ENCODE measurements at regions not wholly inside any gene's neighbourhood (a gene's known extent, or its start where the extent isn't known, plus 50 kb on each side); places are given as distances from the start of the nearest gene placed in this dataset.

DNA sequence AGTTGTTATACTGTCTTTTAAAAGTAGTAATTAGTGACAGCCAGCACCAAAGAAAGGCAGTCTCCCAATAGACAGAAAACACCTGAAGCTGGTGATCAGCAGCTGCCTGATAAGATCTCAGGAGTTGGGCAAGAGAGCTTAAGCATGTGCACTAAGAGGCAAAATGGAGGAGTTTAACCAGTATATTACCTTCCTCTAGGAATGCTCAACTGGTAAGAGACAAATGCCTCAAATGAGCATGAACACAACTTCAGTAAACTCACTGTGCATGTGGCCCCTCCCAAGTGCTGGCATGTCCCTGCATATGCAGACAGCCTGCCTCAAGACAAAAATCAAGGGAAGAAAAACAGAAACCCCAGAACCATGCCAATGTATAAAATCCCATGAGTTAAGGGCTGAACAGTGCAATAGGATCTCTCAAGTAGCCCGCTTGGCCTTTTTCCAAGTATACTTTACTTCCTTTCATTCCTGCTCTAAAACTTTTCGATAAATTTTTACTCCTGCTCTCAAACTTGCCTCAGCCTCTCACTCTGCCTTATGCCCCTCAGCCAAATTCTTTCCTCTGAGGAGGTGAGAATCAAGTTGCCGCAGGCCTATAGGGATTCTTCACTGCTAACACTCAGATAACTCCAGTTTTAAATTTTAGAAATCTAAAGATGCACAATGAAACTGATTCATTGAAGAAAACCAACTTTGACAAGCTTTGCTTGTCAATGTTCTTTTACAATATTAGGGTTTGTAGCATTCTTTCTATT, 724.8 kb upstream of the RIOK2 start:
- in situ Hi-C loops (cut with HindIII; ENCODE audit: low pct_unique_long_range_greater_than_20kb, low sequenced_read_pairs): no loop called here
- DNase-seq (ENCODE audit: low read depth, low spot score): no peak

DNA sequence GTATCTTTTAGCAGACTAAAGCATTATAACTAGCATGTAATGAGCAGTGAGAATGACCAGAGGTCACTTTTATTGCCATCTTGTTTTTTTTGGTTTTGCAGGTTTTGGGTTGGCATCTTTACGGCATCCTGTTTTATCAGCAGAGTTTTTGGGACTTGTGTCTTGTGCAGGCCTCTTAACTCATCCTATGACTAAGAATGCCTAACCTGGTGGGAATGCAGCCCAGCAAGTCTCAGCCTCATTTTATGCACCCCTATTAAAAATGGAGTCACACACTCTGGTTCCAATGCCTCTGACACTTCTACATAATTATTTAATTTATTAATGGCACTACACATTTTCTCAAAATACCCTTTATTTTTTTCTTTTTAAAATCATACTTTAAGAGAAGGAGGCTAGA, 726.5 kb upstream of the RIOK2 start:
- in situ Hi-C loops (cut with HindIII; ENCODE audit: low pct_unique_long_range_greater_than_20kb, low sequenced_read_pairs): no loop called here
- DNase-seq (ENCODE audit: low read depth, low spot score): no peak

DNA sequence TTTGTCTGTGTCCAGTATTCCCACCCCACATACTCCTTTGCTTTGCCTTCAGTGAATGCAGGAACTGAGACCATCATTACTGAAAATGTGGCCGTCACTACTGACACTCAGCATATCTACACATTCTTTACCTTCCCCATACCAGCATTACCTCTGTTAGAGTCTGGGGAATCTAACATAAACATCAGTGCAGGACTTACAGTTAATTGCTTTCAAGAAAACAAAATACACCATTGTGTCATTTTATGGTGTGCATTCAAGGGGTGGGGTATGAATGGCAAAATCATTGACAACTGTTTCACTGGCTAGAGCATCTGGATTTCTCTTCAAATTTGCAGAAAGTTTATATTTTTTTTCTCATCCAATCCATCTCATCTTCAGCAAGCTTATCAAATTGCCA, 731.4 kb upstream of the RIOK2 start:
- in situ Hi-C loops (cut with HindIII; ENCODE audit: low pct_unique_long_range_greater_than_20kb, low sequenced_read_pairs): no loop called here
- no peak for DNase-seq (ENCODE audit: low read depth, low spot score)

DNA sequence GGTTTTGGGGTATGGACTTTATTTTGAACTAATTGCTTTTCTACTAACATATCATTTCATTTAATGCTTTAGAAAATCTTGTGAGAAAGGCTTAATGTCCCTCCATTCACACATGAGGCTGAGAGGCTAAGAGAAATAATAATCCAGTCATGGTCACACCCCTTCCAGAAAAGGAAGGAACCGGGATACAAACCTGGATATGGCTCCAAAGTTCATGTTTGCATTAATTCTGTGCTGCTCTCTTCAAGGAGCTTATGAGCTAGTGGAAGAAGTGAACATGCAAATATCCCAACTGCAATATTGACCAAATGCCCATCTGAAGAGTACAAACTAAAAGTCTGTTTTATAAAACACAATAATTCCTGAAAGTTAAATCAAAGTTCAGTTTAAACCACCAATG, 732.1 kb upstream of the RIOK2 start:
- in situ Hi-C loops (cut with HindIII; ENCODE audit: low pct_unique_long_range_greater_than_20kb, low sequenced_read_pairs): no loop called here
- DNase-seq (ENCODE audit: low read depth, low spot score): no peak

DNA sequence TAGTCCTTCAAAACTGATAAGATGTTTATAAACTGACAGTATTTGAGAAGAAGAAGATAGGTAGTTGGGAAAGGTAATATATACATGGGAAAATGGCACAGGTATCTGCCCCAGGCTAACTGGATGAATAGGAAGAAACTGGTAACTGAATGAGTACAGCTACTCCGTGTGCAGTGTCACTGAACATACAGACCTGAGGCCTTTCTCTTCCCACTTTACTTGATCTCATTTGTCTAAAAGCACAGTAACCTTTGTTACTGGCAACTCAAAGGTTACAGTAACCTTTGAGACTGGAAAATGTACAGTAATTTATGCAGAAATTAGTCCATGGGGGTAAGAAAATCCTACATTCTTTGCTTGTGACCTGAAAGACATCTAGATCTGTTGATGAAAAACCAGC, 735.0 kb upstream of the RIOK2 start:
- in situ Hi-C loops (cut with HindIII; ENCODE audit: low pct_unique_long_range_greater_than_20kb, low sequenced_read_pairs): no loop called here

DNA sequence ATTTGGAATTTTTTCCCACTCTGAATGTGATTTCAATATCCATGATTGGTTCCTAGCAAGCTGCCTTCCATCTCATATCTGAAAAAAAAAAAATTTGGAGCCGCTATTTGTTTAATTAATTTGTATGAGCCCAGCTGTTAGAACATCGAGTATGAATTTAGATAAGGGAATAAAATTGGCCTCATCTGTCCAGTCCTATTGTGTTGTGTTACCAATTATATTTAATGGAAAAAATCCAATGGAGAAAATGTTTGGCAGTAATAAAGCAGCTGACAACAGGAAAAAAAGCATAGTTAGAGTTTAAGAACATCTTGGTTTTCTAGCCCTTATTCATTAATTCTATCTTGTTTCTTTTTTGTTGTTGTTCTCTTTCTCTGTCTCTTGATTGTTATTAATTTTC, 735.6 kb upstream of the RIOK2 start:
- in situ Hi-C loops (cut with HindIII; ENCODE audit: low pct_unique_long_range_greater_than_20kb, low sequenced_read_pairs): no loop called here
- no peak for DNase-seq (ENCODE audit: low read depth, low spot score)

More for the DNA sequence above, 735.0 kb upstream of the RIOK2 start:
- DNase-seq (ENCODE audit: low read depth, low spot score): no peak

DNA sequence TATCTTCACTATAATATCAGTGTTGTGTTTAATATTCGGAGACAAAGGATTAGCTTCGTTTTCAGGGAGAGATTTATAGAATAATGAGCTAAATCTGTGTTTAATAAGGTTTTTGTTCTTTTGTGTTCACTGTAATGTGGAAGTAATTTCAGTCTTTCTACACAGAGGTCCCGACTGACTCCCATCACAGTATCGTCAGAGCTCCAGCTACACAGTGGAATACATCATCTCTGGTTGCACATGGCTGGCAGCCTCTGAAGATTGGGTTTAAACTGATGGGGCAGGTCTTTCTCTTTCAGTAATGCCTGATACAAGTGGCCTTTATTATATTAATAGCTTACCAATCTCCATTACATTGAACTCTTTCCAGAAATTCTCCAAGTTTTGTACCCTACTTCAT, 736.7 kb upstream of the RIOK2 start:
- no peak for DNase-seq (ENCODE audit: low read depth, low spot score)
- in situ Hi-C loops (cut with HindIII; ENCODE audit: low pct_unique_long_range_greater_than_20kb, low sequenced_read_pairs): no loop called here

DNA sequence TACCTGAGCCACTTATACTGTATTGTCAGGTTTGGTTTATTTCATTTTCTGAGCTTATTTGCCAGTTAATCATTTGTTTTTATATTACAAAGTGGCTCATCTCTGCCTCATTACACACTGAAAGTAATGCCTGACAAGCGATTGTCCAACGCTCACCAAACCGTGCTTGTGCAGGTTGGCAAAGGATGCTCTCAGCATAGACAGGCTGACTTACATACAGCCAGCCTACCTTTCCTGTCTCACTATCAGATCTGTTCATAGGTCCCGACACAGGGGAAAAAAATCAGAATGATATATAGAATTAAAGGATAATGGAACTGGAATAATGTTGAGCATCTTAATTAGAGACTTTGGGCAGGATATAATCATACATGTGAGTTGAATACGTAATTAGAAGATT, 739.7 kb upstream of the RIOK2 start:
- in situ Hi-C loops (cut with HindIII; ENCODE audit: low pct_unique_long_range_greater_than_20kb, low sequenced_read_pairs): no loop called here

DNA sequence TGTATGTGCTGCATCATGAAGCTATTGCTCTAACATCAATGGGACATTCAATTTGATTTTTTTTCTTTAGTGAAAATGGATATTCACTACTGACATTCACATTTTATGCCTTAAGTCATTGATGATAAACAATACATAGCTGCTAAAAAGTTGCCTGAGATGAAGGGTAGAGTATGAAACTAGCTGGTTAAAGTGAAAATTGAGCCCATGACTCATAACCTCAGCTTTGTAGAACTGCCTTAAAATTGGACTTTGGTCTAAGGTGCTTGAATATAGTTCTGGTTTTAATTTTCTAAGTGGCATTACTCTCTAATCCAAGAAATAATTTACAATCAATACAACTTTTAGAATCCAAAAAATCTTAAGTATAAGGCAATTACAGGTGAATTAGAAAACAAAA, 740.4 kb upstream of the RIOK2 start:
- in situ Hi-C loops (cut with HindIII; ENCODE audit: low pct_unique_long_range_greater_than_20kb, low sequenced_read_pairs): no loop called here
- no peak for DNase-seq (ENCODE audit: low read depth, low spot score)

More for the DNA sequence above, 739.7 kb upstream of the RIOK2 start:
- DNase-seq (ENCODE audit: low read depth, low spot score): no peak

DNA sequence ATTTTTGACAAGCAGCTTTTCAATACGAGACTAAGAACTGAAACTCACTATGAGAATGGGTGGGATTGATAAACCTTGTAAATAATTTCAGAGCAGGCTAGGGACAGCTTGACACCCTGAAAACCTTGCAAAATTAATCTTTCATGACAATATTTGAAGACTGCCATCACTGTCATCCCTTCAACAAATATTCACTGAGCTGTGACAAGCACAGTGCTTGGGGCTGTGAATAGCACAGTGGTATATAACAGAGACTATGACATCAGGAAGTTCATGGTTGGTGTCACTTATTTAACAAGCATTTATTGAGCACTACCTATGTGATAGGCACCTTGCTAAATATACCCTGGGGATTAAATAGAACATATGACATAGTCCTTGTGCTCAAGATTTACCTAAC, 741.0 kb upstream of the RIOK2 start:
- no peak for DNase-seq (ENCODE audit: low read depth, low spot score)
- in situ Hi-C loops (cut with HindIII; ENCODE audit: low pct_unique_long_range_greater_than_20kb, low sequenced_read_pairs): no loop called here

DNA sequence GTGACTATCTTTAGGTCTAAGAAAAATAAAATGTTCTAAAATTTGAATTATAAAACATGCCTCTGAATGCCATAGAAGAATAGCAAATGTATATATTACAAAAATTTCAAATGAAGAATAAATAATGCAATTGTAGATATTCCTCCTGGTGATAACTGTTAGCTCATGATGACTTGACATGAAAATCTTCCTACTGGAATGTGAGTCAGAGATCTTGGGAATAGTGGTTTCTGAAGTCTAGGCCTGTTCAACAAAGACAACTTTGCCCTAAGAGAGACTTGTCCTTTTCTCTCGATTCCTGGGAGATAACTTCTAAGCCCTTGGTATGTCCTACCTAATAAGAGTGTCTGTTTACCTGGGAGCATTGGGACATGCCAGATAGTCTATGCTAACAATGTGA, 746.3 kb upstream of the RIOK2 start:
- in situ Hi-C loops (cut with HindIII; ENCODE audit: low pct_unique_long_range_greater_than_20kb, low sequenced_read_pairs): no loop called here
- no peak for DNase-seq (ENCODE audit: low read depth, low spot score)

DNA sequence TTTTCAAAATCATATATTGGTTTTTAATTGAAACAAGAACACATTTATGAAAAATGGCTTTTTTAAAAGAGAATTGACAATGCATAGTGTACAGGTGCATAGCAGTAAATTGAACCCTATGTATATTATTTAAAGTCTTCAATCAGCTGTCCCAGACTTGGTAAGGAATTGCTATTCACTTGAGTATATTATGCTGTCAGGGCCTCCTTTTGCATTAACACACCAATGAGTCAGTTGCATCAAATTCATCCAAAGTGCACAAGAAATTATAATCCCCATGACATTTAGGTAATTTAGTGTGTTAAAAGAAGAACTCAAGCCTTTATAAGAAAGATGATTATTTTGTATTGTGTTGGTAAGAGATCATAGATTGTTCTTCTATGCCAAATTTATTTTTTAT, 748.8 kb upstream of the RIOK2 start:
- in situ Hi-C loops (cut with HindIII; ENCODE audit: low pct_unique_long_range_greater_than_20kb, low sequenced_read_pairs): no loop called here
- DNase-seq (ENCODE audit: low read depth, low spot score): no peak

DNA sequence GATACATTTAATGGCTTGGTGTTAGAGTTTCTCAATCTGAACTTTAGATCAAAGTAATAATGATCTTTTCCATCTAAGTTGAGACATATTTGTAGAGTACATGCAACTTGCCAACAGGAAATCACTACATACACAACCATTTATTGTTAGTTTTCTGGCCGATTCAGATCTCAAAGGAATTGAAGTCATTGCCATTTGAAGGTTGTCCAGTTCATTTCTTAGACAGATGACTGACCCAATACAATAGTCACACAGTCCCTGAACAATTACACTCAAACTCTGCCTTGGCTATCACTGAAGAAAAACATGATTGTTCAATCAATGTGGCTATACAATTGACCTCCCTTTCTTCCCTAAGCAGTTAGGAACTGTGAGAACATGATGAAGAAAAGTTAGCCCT, 753.2 kb upstream of the RIOK2 start:
- in situ Hi-C loops (cut with HindIII; ENCODE audit: low pct_unique_long_range_greater_than_20kb, low sequenced_read_pairs): no loop called here
- DNase-seq (ENCODE audit: low read depth, low spot score): no peak

DNA sequence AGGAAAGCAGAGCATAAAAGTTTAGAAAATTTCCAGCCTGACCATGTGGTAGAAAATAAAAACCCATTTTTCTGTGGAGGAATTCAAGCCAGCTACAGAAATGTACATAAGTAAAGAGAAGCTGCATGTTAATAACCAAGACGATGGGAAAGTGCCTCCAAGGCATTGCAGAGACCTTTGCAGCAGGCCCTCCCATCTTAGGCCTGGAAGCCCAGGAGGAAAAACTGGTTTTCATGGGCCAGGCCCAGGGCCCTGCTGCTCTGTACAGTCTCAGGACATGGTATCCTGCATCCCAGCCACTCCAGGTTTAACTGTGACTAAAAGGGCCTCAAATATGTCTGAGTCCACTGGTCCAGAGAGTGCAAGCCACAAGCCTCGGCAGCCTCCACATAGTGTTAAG, 754.8 kb upstream of the RIOK2 start:
- in situ Hi-C loops (cut with HindIII; ENCODE audit: low pct_unique_long_range_greater_than_20kb, low sequenced_read_pairs): no loop called here

DNA sequence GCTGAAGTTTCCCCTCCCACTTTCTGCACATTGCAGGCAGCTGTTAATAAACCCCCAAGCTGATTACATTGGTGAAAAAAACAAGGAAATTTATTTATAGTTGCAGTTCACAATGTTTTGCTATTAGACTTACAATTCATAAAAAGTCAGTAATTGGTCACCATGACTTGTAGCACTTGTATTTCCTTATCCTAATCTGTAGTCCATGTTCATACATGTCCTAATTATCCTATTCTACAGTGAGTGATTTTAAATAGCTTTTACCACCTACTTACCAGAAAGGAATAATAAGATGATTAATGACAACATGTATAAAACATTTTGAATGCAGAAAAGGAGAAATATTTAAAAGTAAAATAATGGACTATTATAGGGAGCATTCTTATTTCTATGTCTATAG, 760.0 kb upstream of the RIOK2 start:
- DNase-seq (ENCODE audit: low read depth, low spot score): no peak
- in situ Hi-C loops (cut with HindIII; ENCODE audit: low pct_unique_long_range_greater_than_20kb, low sequenced_read_pairs): no loop called here

More for the DNA sequence above, 754.8 kb upstream of the RIOK2 start:
- DNase-seq (ENCODE audit: low read depth, low spot score): no peak

DNA sequence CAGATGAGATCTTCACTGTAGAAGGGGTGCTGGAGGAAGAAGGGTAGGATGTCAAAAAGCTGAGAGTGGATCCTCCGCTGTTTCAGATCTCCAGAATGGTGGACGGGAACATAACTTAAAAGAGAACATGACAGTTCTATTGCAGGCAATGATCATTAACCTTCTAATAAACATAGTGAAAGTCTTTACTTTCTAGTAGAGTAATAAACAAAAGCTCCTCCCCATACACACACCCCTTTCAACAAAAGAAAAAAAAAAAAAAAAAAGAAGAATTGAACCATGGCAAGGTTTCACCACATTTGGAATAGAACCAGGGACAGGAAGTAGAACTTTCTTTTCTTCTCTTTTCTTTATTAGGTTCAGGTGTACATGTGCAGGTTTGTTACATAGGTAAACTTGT, 768.1 kb upstream of the RIOK2 start:
- DNase-seq (ENCODE audit: low read depth, low spot score): no peak
- in situ Hi-C loops (cut with HindIII; ENCODE audit: low pct_unique_long_range_greater_than_20kb, low sequenced_read_pairs): no loop called here

DNA sequence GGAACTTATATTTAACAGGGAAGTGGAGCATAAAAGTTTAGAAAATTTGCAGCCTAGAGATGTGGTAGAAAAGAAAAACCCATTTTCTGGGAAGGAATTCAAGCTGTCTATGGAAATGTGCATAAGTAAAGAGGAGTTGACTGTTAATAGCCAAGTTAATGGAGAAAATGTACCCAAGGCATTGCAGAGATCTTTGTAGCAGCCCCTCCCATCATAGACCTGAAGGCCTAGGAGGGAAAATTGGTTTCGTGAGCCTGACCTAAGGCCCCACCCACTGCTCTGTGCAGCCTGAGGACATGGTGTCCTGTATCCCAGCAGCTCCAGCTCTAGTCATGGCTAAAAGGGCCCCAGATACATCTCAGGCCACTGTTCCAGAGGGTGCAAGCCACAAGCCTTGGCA, 772.4 kb upstream of the RIOK2 start:
- no peak for DNase-seq (ENCODE audit: low read depth, low spot score)
- in situ Hi-C loops (cut with HindIII; ENCODE audit: low pct_unique_long_range_greater_than_20kb, low sequenced_read_pairs): no loop called here

DNA sequence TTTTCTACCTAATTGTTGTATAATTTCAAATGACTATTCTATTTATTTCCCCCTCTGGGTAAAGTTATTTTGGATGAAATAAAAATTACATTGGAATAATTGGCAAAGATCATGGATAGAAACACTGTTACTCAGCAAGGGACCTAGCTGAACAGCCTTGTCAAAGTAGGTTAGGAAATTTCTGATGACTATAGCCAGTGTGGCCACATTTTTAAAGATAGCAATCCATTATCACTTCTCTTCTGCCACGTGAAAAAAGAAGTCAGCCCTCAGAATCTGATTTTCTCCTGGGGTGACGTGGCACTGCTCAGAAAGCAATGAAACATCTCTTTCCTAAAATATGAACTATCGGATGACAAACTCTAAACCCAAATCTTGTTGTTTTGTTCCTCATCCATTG, 784.2 kb upstream of the RIOK2 start:
- in situ Hi-C loops (cut with HindIII; ENCODE audit: low pct_unique_long_range_greater_than_20kb, low sequenced_read_pairs): no loop called here
- no peak for DNase-seq (ENCODE audit: low read depth, low spot score)

DNA sequence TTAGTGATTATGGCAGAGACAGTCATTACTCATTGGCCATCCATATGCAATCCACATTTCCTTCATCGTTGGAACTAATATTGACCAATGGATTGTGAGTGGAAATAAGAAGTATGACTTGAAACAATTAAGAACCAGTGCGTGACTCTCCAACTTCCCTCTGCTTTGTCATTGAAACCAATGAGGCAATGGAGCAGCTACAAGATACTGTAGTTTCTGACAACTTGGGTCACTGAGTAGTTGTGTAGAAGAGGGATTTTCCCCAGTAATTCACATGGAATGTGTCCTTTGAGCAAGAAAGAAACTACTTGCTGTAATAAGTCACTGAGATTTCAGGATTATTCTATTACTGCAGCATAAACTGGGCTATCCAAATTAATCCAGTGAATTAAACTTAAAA, 785.3 kb upstream of the RIOK2 start:
- in situ Hi-C loops (cut with HindIII; ENCODE audit: low pct_unique_long_range_greater_than_20kb, low sequenced_read_pairs): no loop called here
- DNase-seq (ENCODE audit: low read depth, low spot score): no peak

DNA sequence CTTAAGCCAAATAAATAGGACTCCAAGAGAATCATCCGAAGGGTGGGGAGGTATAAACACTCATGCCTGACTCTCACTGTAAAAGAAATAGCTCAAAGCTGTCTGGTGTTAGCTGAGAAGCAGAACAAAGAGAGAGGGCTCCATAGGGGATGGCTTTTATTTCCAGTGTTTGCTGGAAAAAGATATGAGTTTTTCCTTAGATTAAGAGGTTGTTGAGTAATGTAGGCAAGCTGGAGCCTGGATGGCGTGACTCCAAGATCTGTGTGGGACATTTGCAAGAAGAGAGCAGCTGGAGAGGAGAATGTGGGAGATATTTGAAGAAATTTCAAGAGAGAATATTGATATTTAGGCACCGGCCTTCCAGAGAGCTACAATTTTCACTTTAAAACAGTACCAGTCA, 793.7 kb upstream of the RGMB start:
- DNase-seq (ENCODE audit: low read depth, low spot score): no peak
- in situ Hi-C loops (cut with HindIII; ENCODE audit: low pct_unique_long_range_greater_than_20kb, low sequenced_read_pairs): no loop called here

Data from SK-MEL-5 (cell line).